ENCODE measurements at regions not wholly inside any gene's neighbourhood (a gene's known extent, or its start where the extent isn't known, plus 50 kb on each side); places are given as distances from the start of the nearest gene placed in this dataset.

- Histone ChIP-seq H3K4me1 (ENCODE audit: control insufficient read depth in 2 of 2, insufficient read depth in 1 of 2, low read depth in 1 of 2, low read length in 2 of 2) (peaks cover 24 to 34% of the 10 kb centered on the region in 2 donors), H3K36me3 (replicated peaks in 1 of 2; ENCODE audit: control insufficient read depth in 2 of 2, insufficient read depth in 2 of 2, low read length in 2 of 2) (no peaks in the 10 kb centered on the region), H4K8ac (ENCODE audit: low read depth, low read length) (no peak overlapping the region), H3K27me3 (ENCODE audit: control insufficient read depth in 3 of 3, insufficient read depth in 3 of 3, low read depth in 1 of 3, low read length in 3 of 3) (no peaks in the 10 kb centered on the region), H4K91ac (ENCODE audit: low read depth, low read length, poor library complexity) (no peak overlapping the region), H2BK12ac (ENCODE audit: low read length) (peak overlapping the region; percentile 93), H2BK120ac (ENCODE audit: low read depth, low read length) (no peak overlapping the region), H3K9ac (ENCODE audit: low read depth, low read length, poor library complexity) (peak overlapping the region; percentile 34), H3K27ac (replicated peaks; ENCODE audit: low read length) (no peak overlapping the region), H3K18ac (ENCODE audit: low read length) (peak overlapping the region; percentile 86), H3K14ac (ENCODE audit: low read length) (peak overlapping the region; percentile 23), H2AFZ (ENCODE audit: low read length) (no peak overlapping the region), H2BK15ac (ENCODE audit: low read length) (peak overlapping the region; percentile 90), H3K4me2 (ENCODE audit: insufficient read depth, low read length, poor library complexity, severe bottlenecking) (no peak overlapping the region), H3K4ac (ENCODE audit: low read length) (no peak overlapping the region), H3K79me1 (ENCODE audit: low read depth, low read length) (peaks cover 2% of the 10 kb centered on the region), H3K4me3 (ENCODE audit: low read length in 2 of 2) (no peak overlapping the region), H3K23ac (ENCODE audit: low read depth, low read length, poor library complexity) (peak overlapping the region; percentile 75), H2BK5ac (ENCODE audit: low read length) (peak overlapping the region; percentile 68), H2AK5ac (ENCODE audit: low read depth, low read length) (peak overlapping the region; percentile 88), H3K9me3 (replicated peaks in 1 of 2; ENCODE audit: control insufficient read depth in 2 of 2, insufficient read depth in 1 of 2, low read depth in 1 of 2, low read length in 2 of 2) (no peaks in the 10 kb centered on the region)
- no CpG with 5 or more reads among the region's 30 CpGs for whole genome bisulfite sequencing, 2 donors (ENCODE audit: extremely low coverage in 2 of 2, insufficient read length in 2 of 2, insufficient replicate concordance in 1 of 2)
- DNase-seq (ENCODE audit: low spot score), result no peak
Observed at GRCh38 chr17:77320485-77321256, 179.9 kb downstream of the SEC14L1 start.

GRCh38 chr17:77321649-77322513 lies 181.1 kb downstream of the SEC14L1 start:
- Histone ChIP-seq H3K14ac (ENCODE audit: low read length) (no peak overlapping the region), H2BK5ac (ENCODE audit: low read length) (peak overlapping the region; percentile 54), H3K9ac (ENCODE audit: low read depth, low read length, poor library complexity) (no peak overlapping the region), H3K27me3 (ENCODE audit: control insufficient read depth in 3 of 3, insufficient read depth in 3 of 3, low read depth in 1 of 3, low read length in 3 of 3) (no peaks in the 10 kb centered on the region), H3K4me1 (ENCODE audit: control insufficient read depth in 2 of 2, insufficient read depth in 1 of 2, low read depth in 1 of 2, low read length in 2 of 2) (peaks cover 25 to 26% of the 10 kb centered on the region in 2 donors), H2BK15ac (ENCODE audit: low read length) (peak overlapping the region; percentile 83), H2AK5ac (ENCODE audit: low read depth, low read length) (peak overlapping the region; percentile 96), H2BK12ac (ENCODE audit: low read length) (peak overlapping the region; percentile 75), H3K4me2 (ENCODE audit: insufficient read depth, low read length, poor library complexity, severe bottlenecking) (no peak overlapping the region), H3K36me3 (replicated peaks in 1 of 2; ENCODE audit: control insufficient read depth in 2 of 2, insufficient read depth in 2 of 2, low read length in 2 of 2) (no peaks in the 10 kb centered on the region), H3K23ac (ENCODE audit: low read depth, low read length, poor library complexity) (peak overlapping the region; percentile 83), H3K9me3 (replicated peaks in 1 of 2; ENCODE audit: control insufficient read depth in 2 of 2, insufficient read depth in 1 of 2, low read depth in 1 of 2, low read length in 2 of 2) (no peaks in the 10 kb centered on the region), H3K18ac (ENCODE audit: low read length) (peak overlapping the region; percentile 92), H4K91ac (ENCODE audit: low read depth, low read length, poor library complexity) (no peak overlapping the region), H3K4me3 (ENCODE audit: low read length in 2 of 2) (no peak overlapping the region), H2AFZ (ENCODE audit: low read length) (peak overlapping the region; percentile 87), H2BK120ac (ENCODE audit: low read depth, low read length) (peak overlapping the region; percentile 69), H3K27ac (replicated peaks; ENCODE audit: low read length) (no peak overlapping the region), H3K4ac (ENCODE audit: low read length) (peak overlapping the region; percentile 78), H3K79me1 (ENCODE audit: low read depth, low read length) (peaks cover 2% of the 10 kb centered on the region), H4K8ac (ENCODE audit: low read depth, low read length) (no peak overlapping the region)
- DNase-seq (ENCODE audit: low spot score), result no peak
- no CpG with 5 or more reads among the region's 35 CpGs for WGBS, 2 donors (ENCODE audit: extremely low coverage in 2 of 2, insufficient read length in 2 of 2, insufficient replicate concordance in 1 of 2)

- Histone ChIP-seq H4K91ac (ENCODE audit: low read depth, low read length, poor library complexity) (no peak overlapping the region), H3K27ac (replicated peaks; ENCODE audit: low read length) (peak overlapping the region; percentile 79), H3K23ac (ENCODE audit: low read depth, low read length, poor library complexity) (no peak overlapping the region), H3K4me3 (ENCODE audit: low read length in 2 of 2) (no peak overlapping the region), H3K4ac (ENCODE audit: low read length) (peak overlapping the region; percentile 30), H2BK12ac (ENCODE audit: low read length) (peak overlapping the region; percentile 70), H3K4me2 (ENCODE audit: insufficient read depth, low read length, poor library complexity, severe bottlenecking) (no peak overlapping the region), H3K9ac (ENCODE audit: low read depth, low read length, poor library complexity) (peak overlapping the region; percentile 71), H2BK15ac (ENCODE audit: low read length) (peak overlapping the region; percentile 72), H2BK5ac (ENCODE audit: low read length) (peak overlapping the region; percentile 40), H3K27me3 (ENCODE audit: control insufficient read depth in 3 of 3, insufficient read depth in 3 of 3, low read depth in 1 of 3, low read length in 3 of 3) (no peaks in the 10 kb centered on the region), H4K8ac (ENCODE audit: low read depth, low read length) (peak overlapping the region; percentile 53), H2AK5ac (ENCODE audit: low read depth, low read length) (peak overlapping the region; percentile 96), H3K4me1 (ENCODE audit: control insufficient read depth in 2 of 2, insufficient read depth in 1 of 2, low read depth in 1 of 2, low read length in 2 of 2) (peaks cover 25 to 26% of the 10 kb centered on the region in 2 donors), H2AFZ (ENCODE audit: low read length) (peak overlapping the region; percentile 87), H3K18ac (ENCODE audit: low read length) (peak overlapping the region; percentile 88), H2BK120ac (ENCODE audit: low read depth, low read length) (peak overlapping the region; percentile 69), H3K14ac (ENCODE audit: low read length) (peak overlapping the region; percentile 13), H3K79me1 (ENCODE audit: low read depth, low read length) (peaks cover 2% of the 10 kb centered on the region), H3K36me3 (replicated peaks in 1 of 2; ENCODE audit: control insufficient read depth in 2 of 2, insufficient read depth in 2 of 2, low read length in 2 of 2) (no peaks in the 10 kb centered on the region), H3K9me3 (replicated peaks in 1 of 2; ENCODE audit: control insufficient read depth in 2 of 2, insufficient read depth in 1 of 2, low read depth in 1 of 2, low read length in 2 of 2) (no peaks in the 10 kb centered on the region)
- DNase-seq (ENCODE audit: low spot score), result peak; percentile 33
- WGBS, 2 donors (ENCODE audit: extremely low coverage in 2 of 2, insufficient read length in 2 of 2, insufficient replicate concordance in 1 of 2), result no CpG with 5 or more reads among the region's 32 CpGs
Observed at GRCh38 chr17:77322514-77323412, 182.0 kb downstream of the SEC14L1 start.
